ENCODE measurements at regions not wholly inside any gene's neighbourhood (a gene's known extent, or its start where the extent isn't known, plus 50 kb on each side); places are given as distances from the start of the nearest gene placed in this dataset.

- TF ChIP-seq CTCF (IDR thresholded peaks at IDR 0.05) (no peak), POLR2A (IDR thresholded peaks at IDR 0.05) (no peak)
Measured at GRCh38 chr7:142586611-142587010, 162.7 kb upstream of the PRSS1 start.

Data from upper lobe of left lung (tissue), 4 donors.